ENCODE measurements at regions not wholly inside any gene's neighbourhood (a gene's known extent, or its start where the extent isn't known, plus 50 kb on each side); places are given as distances from the start of the nearest gene placed in this dataset.

DNA sequence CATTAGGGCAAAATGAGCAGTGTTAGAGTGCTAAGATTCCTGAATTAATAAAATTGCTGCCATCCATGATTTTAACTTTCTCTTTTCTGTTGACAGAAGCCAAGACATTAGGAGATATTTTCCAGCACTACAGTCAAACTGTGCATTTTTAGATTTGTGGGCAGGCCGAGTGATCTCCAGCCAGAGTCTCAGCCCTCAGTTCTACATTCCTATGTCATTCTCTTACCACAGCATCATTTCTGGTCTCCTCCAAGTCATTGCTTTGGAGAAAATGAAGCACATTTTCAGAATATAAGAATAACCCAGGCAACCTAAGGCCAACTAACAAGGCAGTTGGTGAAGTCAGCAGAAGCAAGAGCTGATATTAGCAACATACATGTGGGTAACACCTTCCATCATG is 74.6 kb upstream of the NUDT7 start:
- TF ChIP-seq, protein P1, sequence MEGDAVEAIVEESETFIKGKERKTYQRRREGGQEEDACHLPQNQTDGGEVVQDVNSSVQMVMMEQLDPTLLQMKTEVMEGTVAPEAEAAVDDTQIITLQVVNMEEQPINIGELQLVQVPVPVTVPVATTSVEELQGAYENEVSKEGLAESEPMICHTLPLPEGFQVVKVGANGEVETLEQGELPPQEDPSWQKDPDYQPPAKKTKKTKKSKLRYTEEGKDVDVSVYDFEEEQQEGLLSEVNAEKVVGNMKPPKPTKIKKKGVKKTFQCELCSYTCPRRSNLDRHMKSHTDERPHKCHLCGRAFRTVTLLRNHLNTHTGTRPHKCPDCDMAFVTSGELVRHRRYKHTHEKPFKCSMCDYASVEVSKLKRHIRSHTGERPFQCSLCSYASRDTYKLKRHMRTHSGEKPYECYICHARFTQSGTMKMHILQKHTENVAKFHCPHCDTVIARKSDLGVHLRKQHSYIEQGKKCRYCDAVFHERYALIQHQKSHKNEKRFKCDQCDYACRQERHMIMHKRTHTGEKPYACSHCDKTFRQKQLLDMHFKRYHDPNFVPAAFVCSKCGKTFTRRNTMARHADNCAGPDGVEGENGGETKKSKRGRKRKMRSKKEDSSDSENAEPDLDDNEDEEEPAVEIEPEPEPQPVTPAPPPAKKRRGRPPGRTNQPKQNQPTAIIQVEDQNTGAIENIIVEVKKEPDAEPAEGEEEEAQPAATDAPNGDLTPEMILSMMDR (IDR thresholded peaks at IDR 0.05; ENCODE audit: low read length): no peak
- no peak for TF ChIP-seq EZH2phosphoT487 (IDR thresholded peaks at IDR 0.05; ENCODE audit: low read length)
- TF ChIP-seq EZH2 (optimal IDR thresholded peaks at IDR 0.05; ENCODE audit: low read depth, low read length): no peak
